CD4-positive, CD25-positive, alpha-beta regulatory T cell (primary cell): ENCODE measurements at regions not wholly inside any gene's neighbourhood (a gene's known extent, or its start where the extent isn't known, plus 50 kb on each side); places are given as distances from the start of the nearest gene placed in this dataset.

Experiments used
- ATAC-seq, 2 donors: fragments of 150-1000 bp; cut with Tn5 transposase; one replicate each; pipeline ENCODE4 v1.10.0; 2021; ENCODE audit warnings: low read depth in 2 of 2, moderate number of reproducible peaks in 2 of 2, moderate library complexity in 1 of 2
- DNase-seq, 3 donors: peaks; one replicate each; pipeline versions ENCODE4 v3.0.0 to v3.0.0-alpha.2; 2012 to 2022; ENCODE audit warnings: mixed read lengths in 1 of 3
- H3K27ac ChIP-seq: one replicate; pipeline ENCODE4 v1.7.0; 2013; ENCODE audit warnings: mild to moderate bottlenecking, low read length; ENCODE audit not compliant: insufficient read depth, poor library complexity, severe bottlenecking
- H3K27me3 ChIP-seq: one replicate; pipeline ENCODE4 v1.7.0; 2013; ENCODE audit warnings: low read length; ENCODE audit not compliant: control insufficient read depth, insufficient read depth
- H3K36me3 ChIP-seq: one replicate; pipeline ENCODE4 v1.7.0; 2013; ENCODE audit warnings: mild to moderate bottlenecking, low read length, moderate library complexity; ENCODE audit not compliant: control insufficient read depth, insufficient read depth
- H3K4me1 ChIP-seq: 2 replicates; pipeline ENCODE4 v1.7.0; 2013; ENCODE audit warnings: mild to moderate bottlenecking, low read length; ENCODE audit not compliant: insufficient read depth, control insufficient read depth, poor library complexity, severe bottlenecking
- H3K4me3 ChIP-seq: one replicate; pipeline ENCODE4 v1.7.0; 2013; ENCODE audit warnings: low read depth, mild to moderate bottlenecking, low read length, moderate library complexity
- H3K9me3 ChIP-seq, 2 experiments: 1 replicate in 1 of 2; 2 replicates in 1 of 2; pipeline ENCODE4 v1.7.0; 2013; ENCODE audit warnings: low read length in 2 of 2, mild to moderate bottlenecking in 1 of 2, moderate library complexity in 1 of 2; ENCODE audit not compliant: control insufficient read depth in 2 of 2
- H3K27ac Mint-ChIP-seq, 3 donors: one replicate each; pipeline ENCODE4 v1.8.0; 2020 to 2022; ENCODE audit warnings: mild to moderate bottlenecking in 3 of 3, mixed read lengths in 3 of 3, moderate library complexity in 2 of 3
- H3K27me3 Mint-ChIP-seq: one replicate; pipeline ENCODE4 v1.8.0; 2022; ENCODE audit warnings: mild to moderate bottlenecking, mixed read lengths
- H3K36me3 Mint-ChIP-seq: one replicate; pipeline ENCODE4 v1.8.0; 2020; ENCODE audit warnings: mixed read lengths
- H3K4me1 Mint-ChIP-seq, 4 donors: one replicate each; pipeline ENCODE4 v1.8.0; 2020 to 2022; ENCODE audit warnings: mixed read lengths in 4 of 4, mild to moderate bottlenecking in 1 of 4
- H3K4me3 Mint-ChIP-seq, 4 donors: one replicate each; pipeline ENCODE4 v1.8.0; 2020 to 2022; ENCODE audit warnings: mild to moderate bottlenecking in 4 of 4, mixed read lengths in 4 of 4, moderate library complexity in 3 of 4
- H3K9me3 Mint-ChIP-seq, 7 donors: one replicate each; pipeline ENCODE4 v1.8.0; 2020 to 2022; ENCODE audit warnings: mixed read lengths in 7 of 7, mild to moderate bottlenecking in 3 of 7, moderate library complexity in 2 of 7

DNA sequence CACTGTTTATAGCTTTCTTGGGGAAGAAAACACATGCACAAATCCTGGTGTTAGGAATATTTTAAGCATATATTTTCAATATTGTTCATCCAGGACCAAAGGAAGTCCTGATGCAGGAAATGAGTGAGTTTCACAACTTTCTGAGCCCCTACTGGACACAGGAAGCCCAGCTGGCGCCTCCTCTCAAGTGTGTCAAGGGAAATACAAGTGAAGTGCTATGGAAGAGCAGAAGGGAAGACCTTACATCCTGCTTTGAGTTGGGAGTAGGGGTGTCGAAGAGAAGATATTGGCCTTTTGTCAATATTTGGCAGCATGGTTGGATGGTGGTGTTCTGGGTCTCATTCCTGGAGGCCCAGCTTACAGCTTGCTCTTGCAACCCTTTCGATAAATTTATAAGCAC, 66.1 kb upstream of the ZDHHC17 start:
- no peaks in the 10 kb centered on the region for H3K4me1 Mint-ChIP-seq
- H3K27ac Mint-ChIP-seq, result no peak overlapping the region
- no peaks in the 10 kb centered on the region for H3K36me3 Mint-ChIP-seq
- Histone ChIP-seq H3K36me3 (no peaks in the 10 kb centered on the region), H3K4me1 (no peaks in the 10 kb centered on the region), H3K4me3 (no peak overlapping the region), H3K9me3 (no peaks in the 10 kb centered on the region), H3K27ac (no peak overlapping the region), H3K27me3 (peaks cover 4% of the 10 kb centered on the region)
- ATAC-seq (no peak), DNase-seq (no peak)
- peaks cover 9% of the 10 kb centered on the region for H3K27me3 Mint-ChIP-seq
- H3K4me3 Mint-ChIP-seq, result no peak overlapping the region
- no peaks in the 10 kb centered on the region for H3K9me3 Mint-ChIP-seq

DNA sequence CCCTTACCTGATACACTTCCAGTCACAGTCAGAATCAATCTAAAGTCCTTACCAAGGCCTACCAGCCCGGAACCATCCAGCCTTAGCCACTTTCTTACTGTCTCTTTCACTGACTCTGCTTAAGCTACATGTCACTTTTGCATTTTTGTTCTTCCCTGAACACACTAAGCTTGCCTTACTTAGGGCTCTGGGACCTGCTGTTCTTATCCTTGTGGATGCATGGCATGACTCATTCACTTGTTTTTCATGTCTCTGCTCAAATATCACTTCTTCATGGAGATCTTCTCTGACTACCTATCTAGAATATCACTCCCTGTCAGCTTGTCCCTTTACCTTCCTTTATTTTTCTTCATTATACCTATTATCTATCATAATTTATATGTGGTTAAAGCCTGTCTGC, 65.6 kb upstream of the ZDHHC17 start:
- H3K9me3 Mint-ChIP-seq, result no peaks in the 10 kb centered on the region
- no peaks in the 10 kb centered on the region for H3K4me1 ChIP-seq
- H3K4me3 Mint-ChIP-seq, result no peak overlapping the region
- H3K27me3 Mint-ChIP-seq, result peaks cover 9% of the 10 kb centered on the region
- no peak for ATAC-seq
- H3K4me1 Mint-ChIP-seq, result no peaks in the 10 kb centered on the region
- H3K27ac ChIP-seq, result no peak overlapping the region
- DNase-seq, result no peak
- H3K36me3 ChIP-seq, result no peaks in the 10 kb centered on the region
- no peaks in the 10 kb centered on the region for H3K36me3 Mint-ChIP-seq
- H3K9me3 ChIP-seq, result no peaks in the 10 kb centered on the region
- H3K27me3 ChIP-seq, result peaks cover 4% of the 10 kb centered on the region
- no peak overlapping the region for H3K4me3 ChIP-seq
- H3K27ac Mint-ChIP-seq, result no peak overlapping the region

DNA sequence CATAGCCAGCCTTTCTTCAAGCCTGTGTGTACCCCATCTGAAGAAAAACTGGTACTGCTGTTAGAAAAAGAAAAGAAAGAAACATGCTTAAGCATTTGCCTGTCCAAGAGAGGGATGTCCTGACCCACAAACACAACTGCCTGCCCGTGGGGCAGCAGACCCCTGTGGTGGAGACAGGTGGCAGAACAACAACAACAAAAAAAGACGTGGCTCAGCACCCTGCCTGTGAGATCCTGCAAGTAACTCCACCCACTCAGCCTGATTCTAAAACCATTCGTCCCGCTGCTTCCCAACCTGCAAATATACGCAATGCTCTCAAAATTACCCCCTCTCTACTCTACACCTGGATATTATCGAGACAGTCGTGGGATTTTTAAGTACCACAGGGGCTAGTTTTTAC, 64.9 kb upstream of the ZDHHC17 start:
- Histone ChIP-seq H3K9me3 (no peaks in the 10 kb centered on the region), H3K27ac (no peak overlapping the region), H3K4me1 (no peaks in the 10 kb centered on the region), H3K27me3 (peaks cover 4% of the 10 kb centered on the region), H3K4me3 (no peak overlapping the region), H3K36me3 (no peaks in the 10 kb centered on the region)
- no peak overlapping the region for H3K4me3 Mint-ChIP-seq
- H3K36me3 Mint-ChIP-seq, result no peaks in the 10 kb centered on the region
- DNase-seq (no peak), ATAC-seq (no peak)
- no peaks in the 10 kb centered on the region for H3K9me3 Mint-ChIP-seq
- peaks cover 9% of the 10 kb centered on the region for H3K27me3 Mint-ChIP-seq
- H3K4me1 Mint-ChIP-seq, result no peaks in the 10 kb centered on the region
- H3K27ac Mint-ChIP-seq, result no peak overlapping the region

DNA sequence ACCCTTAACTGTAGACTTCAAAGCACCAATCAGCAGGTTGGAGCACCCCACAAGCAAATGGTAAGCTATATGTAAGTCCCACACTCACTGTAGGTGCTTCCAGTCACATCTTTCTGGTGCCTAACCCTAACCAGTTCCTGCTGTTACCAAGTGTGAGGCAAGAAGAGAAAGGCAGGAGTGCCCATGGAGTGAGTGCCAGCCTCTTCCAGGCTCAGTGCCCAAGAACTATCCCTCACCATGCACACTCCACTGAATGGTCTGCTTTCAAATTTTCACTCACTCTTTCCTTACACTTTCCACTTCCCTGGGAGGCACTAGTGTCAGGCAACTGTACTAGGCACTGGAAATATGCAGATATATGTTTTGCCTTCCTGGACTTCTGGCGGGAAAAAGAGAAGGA, 62.2 kb upstream of the ZDHHC17 start:
- peaks cover 4% of the 10 kb centered on the region for H3K27me3 ChIP-seq
- no peaks in the 10 kb centered on the region for H3K9me3 ChIP-seq
- no peak overlapping the region for H3K27ac Mint-ChIP-seq
- ATAC-seq (no peak), DNase-seq (no peak)
- peaks cover 0 to 2% (median 0%) of the 10 kb centered on the region in 7 donors for H3K9me3 Mint-ChIP-seq
- H3K4me3 ChIP-seq, result no peak overlapping the region
- H3K27ac ChIP-seq, result no peak overlapping the region
- no peaks in the 10 kb centered on the region for H3K4me1 ChIP-seq
- H3K36me3 ChIP-seq, result no peaks in the 10 kb centered on the region
- no peaks in the 10 kb centered on the region for H3K36me3 Mint-ChIP-seq
- H3K4me3 Mint-ChIP-seq, result no peak overlapping the region
- peaks cover 0 to 6% (median 3%) of the 10 kb centered on the region in 4 donors for H3K4me1 Mint-ChIP-seq
- H3K27me3 Mint-ChIP-seq, result peaks cover 9% of the 10 kb centered on the region

DNA sequence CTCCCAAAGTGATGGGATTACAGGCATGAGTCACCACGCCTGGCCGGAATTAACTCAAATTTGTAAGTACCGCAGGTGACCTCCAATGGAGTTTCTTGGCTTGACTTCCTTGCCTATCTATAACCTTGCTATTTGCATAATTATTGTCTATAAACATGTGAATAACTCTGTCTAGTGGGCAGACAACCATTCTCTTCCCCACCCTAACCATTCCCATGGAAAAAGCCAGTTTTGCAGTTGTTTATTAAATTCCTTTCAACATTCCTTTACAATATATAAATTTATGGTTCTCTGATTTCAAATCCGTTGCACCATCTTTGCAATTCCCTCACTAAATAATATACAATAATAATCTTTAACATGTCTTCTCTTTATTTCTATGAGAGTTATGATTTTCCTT, 61.0 kb upstream of the ZDHHC17 start:
- H3K27ac Mint-ChIP-seq, result no peak overlapping the region
- no peaks in the 10 kb centered on the region for H3K36me3 Mint-ChIP-seq
- H3K4me3 ChIP-seq, result no peak overlapping the region
- no peaks in the 10 kb centered on the region for H3K36me3 ChIP-seq
- no peak for DNase-seq
- H3K9me3 ChIP-seq, result no peaks in the 10 kb centered on the region
- peaks cover 0 to 2% (median 0%) of the 10 kb centered on the region in 7 donors for H3K9me3 Mint-ChIP-seq
- ATAC-seq, result no peak
- no peak overlapping the region for H3K27ac ChIP-seq
- H3K4me3 Mint-ChIP-seq, result no peak overlapping the region
- peaks cover 9% of the 10 kb centered on the region for H3K27me3 Mint-ChIP-seq
- H3K4me1 ChIP-seq, result no peaks in the 10 kb centered on the region
- H3K4me1 Mint-ChIP-seq, result peaks cover 0 to 6% (median 3%) of the 10 kb centered on the region in 4 donors
- H3K27me3 ChIP-seq, result peaks cover 4% of the 10 kb centered on the region

DNA sequence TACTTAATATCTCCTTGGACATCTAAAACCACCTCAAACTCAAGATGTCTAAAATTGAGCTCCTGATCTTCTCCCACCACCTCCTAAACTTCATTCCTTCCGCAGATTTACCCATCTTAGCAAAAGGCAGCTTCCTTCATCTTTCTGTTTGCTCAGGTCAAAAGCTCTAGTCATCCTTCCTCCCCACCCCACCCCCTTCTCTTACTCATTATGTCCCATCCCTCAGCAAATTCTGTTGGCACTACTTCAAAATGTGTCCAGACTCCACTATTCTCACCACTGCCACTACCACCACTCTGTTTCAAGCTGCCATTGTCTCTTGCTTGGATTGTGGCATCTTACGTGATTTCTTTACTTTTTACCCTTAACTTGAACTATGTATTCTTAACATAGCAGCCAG, 59.2 kb upstream of the ZDHHC17 start:
- peaks cover 0 to 2% (median 0%) of the 10 kb centered on the region in 7 donors for H3K9me3 Mint-ChIP-seq
- H3K36me3 Mint-ChIP-seq, result no peaks in the 10 kb centered on the region
- Histone ChIP-seq H3K36me3 (no peaks in the 10 kb centered on the region), H3K4me1 (no peaks in the 10 kb centered on the region), H3K27me3 (peaks cover 4% of the 10 kb centered on the region), H3K9me3 (no peaks in the 10 kb centered on the region), H3K4me3 (no peak overlapping the region), H3K27ac (no peak overlapping the region)
- no peak overlapping the region for H3K27ac Mint-ChIP-seq
- no peak overlapping the region for H3K4me3 Mint-ChIP-seq
- H3K27me3 Mint-ChIP-seq, result peaks cover 5% of the 10 kb centered on the region
- DNase-seq (no peak), ATAC-seq (no peak)
- H3K4me1 Mint-ChIP-seq, result peaks cover 0 to 6% (median 3%) of the 10 kb centered on the region in 4 donors

DNA sequence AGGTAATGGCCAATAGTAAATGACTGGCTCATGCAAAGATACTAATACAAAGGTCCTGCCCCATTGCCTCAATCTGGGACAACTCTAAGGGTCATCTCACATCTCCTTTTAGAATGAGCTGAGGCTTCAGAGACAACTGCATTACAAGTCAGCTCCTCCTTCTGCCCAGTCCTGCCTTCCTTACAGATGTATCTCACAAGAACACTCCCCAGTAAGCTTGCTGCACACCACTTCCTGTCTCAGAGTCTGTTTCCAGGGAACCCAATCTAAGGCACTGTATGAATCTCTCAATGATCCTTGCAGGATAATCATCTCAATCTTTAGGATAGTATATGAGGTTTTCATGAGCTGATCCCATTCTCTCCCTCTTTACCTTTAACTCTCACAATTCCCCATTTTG, 57.8 kb upstream of the ZDHHC17 start:
- Histone ChIP-seq H3K27ac (no peak overlapping the region), H3K27me3 (peaks cover 4% of the 10 kb centered on the region), H3K36me3 (no peaks in the 10 kb centered on the region), H3K4me3 (no peak overlapping the region), H3K4me1 (no peaks in the 10 kb centered on the region), H3K9me3 (no peaks in the 10 kb centered on the region)
- DNase-seq, result peak in 1 of 3 donors; percentile 35
- peak; percentile 52 to 57 for ATAC-seq
- Mint-ChIP-seq H3K27me3 (peaks cover 9% of the 10 kb centered on the region), H3K4me3 (no peak overlapping the region), H3K36me3 (no peaks in the 10 kb centered on the region), H3K9me3 (peaks cover 0 to 2% (median 0%) of the 10 kb centered on the region in 7 donors), H3K27ac (no peak overlapping the region), H3K4me1 (peaks cover 0 to 6% (median 3%) of the 10 kb centered on the region in 4 donors)

DNA sequence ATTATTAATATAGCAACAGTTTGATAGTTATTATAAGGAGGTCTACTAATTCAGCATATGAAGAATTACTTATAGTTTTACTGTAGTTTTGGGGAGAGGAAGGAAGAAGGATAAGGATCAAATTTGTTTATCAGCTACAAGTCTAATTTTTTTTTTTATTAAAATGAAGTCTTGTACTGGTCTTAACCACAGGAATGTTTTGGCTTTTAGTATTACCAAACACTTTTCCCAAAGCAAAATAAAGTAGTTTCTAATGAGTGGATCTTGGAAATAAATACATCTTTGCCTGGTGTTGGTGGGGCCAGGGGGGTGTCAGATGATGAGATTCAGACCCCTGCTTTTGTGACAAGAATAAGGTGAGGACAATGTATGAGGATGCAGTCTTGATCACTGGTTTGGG, 57.2 kb upstream of the ZDHHC17 start:
- Mint-ChIP-seq H3K9me3 (peaks cover 0 to 2% (median 0%) of the 10 kb centered on the region in 7 donors), H3K4me1 (peaks cover 0 to 6% (median 3%) of the 10 kb centered on the region in 4 donors), H3K27ac (no peak overlapping the region), H3K4me3 (no peak overlapping the region), H3K36me3 (no peaks in the 10 kb centered on the region), H3K27me3 (peaks cover 9% of the 10 kb centered on the region)
- no peaks in the 10 kb centered on the region for H3K9me3 ChIP-seq
- H3K27me3 ChIP-seq, result peaks cover 3% of the 10 kb centered on the region
- no peak overlapping the region for H3K27ac ChIP-seq
- DNase-seq, result no peak
- no peaks in the 10 kb centered on the region for H3K36me3 ChIP-seq
- H3K4me1 ChIP-seq, result no peaks in the 10 kb centered on the region
- ATAC-seq, result no peak
- no peak overlapping the region for H3K4me3 ChIP-seq
